GM13977 (cell line): ENCODE measurements at regions not wholly inside any gene's neighbourhood (a gene's known extent, or its start where the extent isn't known, plus 50 kb on each side); places are given as distances from the start of the nearest gene placed in this dataset.
"Not testable (repeated sequence)": the region's sequence is repeated elsewhere in the genome, so short reads cannot be mapped to it uniquely, and the experiment has no call there.

ENCODE experiments used
- DNase-seq: peaks from one replicate; pipeline ENCODE4 v3.0.0; 2012; ENCODE audit warnings: low spot score
- CTCF ChIP-seq: IDR thresholded peaks from 2 replicates; pipeline ENCODE4 v1.5.1; 2012; ENCODE audit warnings: mild to moderate bottlenecking, control low read depth; ENCODE audit not compliant: insufficient read depth; ENCODE audit errors: extremely low read depth, missing control alignments
- in situ Hi-C: fragments of 300-500 bp; cut with MboI; formaldehyde crosslinking; loops from one replicate; pipeline ENCODE4 v1.12.0; 2022; ENCODE audit warnings: low sequenced_read_pairs, low pct_unique_long_range_greater_than_20kb, mixed read lengths, inconsistent platforms; ENCODE audit not compliant: unreplicated experiment

- TF ChIP-seq CTCF, result no peak
- in situ Hi-C loops, result no loop called here
- no peak for DNase-seq
Measured at GRCh38 chr6:121619987-121620740, 184.7 kb downstream of the GJA1 start.

- no peak for DNase-seq
- in situ Hi-C loops, result no loop called here
- no peak for TF ChIP-seq CTCF
Measured at GRCh38 chr6:121627761-121628160, 192.3 kb downstream of the GJA1 start.

- no peak for DNase-seq
- no peak for TF ChIP-seq CTCF
- in situ Hi-C loops, result no loop called here
Measured at GRCh38 chr6:121630716-121631115, 195.3 kb downstream of the GJA1 start.

GRCh38 chr6:121631752-121632151 lies 196.3 kb downstream of the GJA1 start:
- in situ Hi-C loops, DNase-seq: not testable (repeated sequence)

GRCh38 chr6:121633309-121633708 lies 197.9 kb downstream of the GJA1 start:
- DNase-seq, result no peak
- in situ Hi-C loops, result no loop called here
- no peak for TF ChIP-seq CTCF

GRCh38 chr6:121634586-121634985 lies 199.1 kb downstream of the GJA1 start:
- in situ Hi-C loops, DNase-seq: not testable (repeated sequence)

GRCh38 chr6:121635355-121635754 lies 199.9 kb downstream of the GJA1 start:
- DNase-seq, result no peak
- TF ChIP-seq CTCF, result no peak
- in situ Hi-C loops, result no loop called here

GRCh38 chr6:121636217-121636616 lies 200.8 kb downstream of the GJA1 start:
- DNase-seq, in situ Hi-C loops: not testable (repeated sequence)
